Lower lobe of right lung (tissue), 2 donors: ENCODE measurements at regions not wholly inside any gene's neighbourhood (a gene's known extent, or its start where the extent isn't known, plus 50 kb on each side); places are given as distances from the start of the nearest gene placed in this dataset.

ENCODE experiments used
- ATAC-seq, 2 donors: fragments of 200-7000 bp; cut with Tn5 transposase; one replicate each; pipeline ENCODE4 v1.9.1; 2020 to 2022; ENCODE audit warnings: mild to moderate bottlenecking in 2 of 2, moderate library complexity in 2 of 2
- DNase-seq: peaks from one replicate; pipeline ENCODE4 v3.0.0-alpha.2; 2020
- H3K27ac ChIP-seq: fragments of 200-600 bp; one replicate; pipeline ENCODE4 v1.8.0; 2022
- H3K27me3 ChIP-seq: fragments of 200-600 bp; one replicate; pipeline ENCODE4 v1.8.0; 2022; ENCODE audit warnings: low read depth
- H3K36me3 ChIP-seq: fragments of 200-600 bp; one replicate; pipeline ENCODE4 v1.8.0; 2022; ENCODE audit warnings: mild to moderate bottlenecking
- H3K4me1 ChIP-seq: fragments of 200-600 bp; one replicate; pipeline ENCODE4 v1.8.0; 2022
- H3K4me3 ChIP-seq: fragments of 200-600 bp; one replicate; pipeline ENCODE4 v1.8.0; 2022; ENCODE audit warnings: mild to moderate bottlenecking
- H3K9me3 ChIP-seq: fragments of 200-600 bp; one replicate; pipeline ENCODE4 v1.8.0; 2022
- intact Hi-C: fragments of 100-400 bp; cut with DNase I; formaldehyde crosslinking; loops from one replicate; pipeline ENCODE4 v1.11.0; 2022
- TF ChIP-seq, protein P1 (sequence below): fragments of 200-600 bp; IDR thresholded peaks from one replicate; pipeline ENCODE4 v1.8.0; 2022; ENCODE audit warnings: antibody characterized with exemption, mild to moderate bottlenecking
- donor health status: DM: no; HTN: yes; CAD: no; lungs with severe emphysema.

- intact Hi-C loops = no loop called here
- DNase-seq (no peak), ATAC-seq (no peak)
- Histone ChIP-seq H3K27ac (no peak overlapping the region), H3K4me1 (no peaks in the 10 kb centered on the region), H3K36me3 (no peaks in the 10 kb centered on the region), H3K27me3 (no peaks in the 10 kb centered on the region), H3K9me3 (no peaks in the 10 kb centered on the region), H3K4me3 (no peak overlapping the region)
- TF ChIP-seq, protein P1, sequence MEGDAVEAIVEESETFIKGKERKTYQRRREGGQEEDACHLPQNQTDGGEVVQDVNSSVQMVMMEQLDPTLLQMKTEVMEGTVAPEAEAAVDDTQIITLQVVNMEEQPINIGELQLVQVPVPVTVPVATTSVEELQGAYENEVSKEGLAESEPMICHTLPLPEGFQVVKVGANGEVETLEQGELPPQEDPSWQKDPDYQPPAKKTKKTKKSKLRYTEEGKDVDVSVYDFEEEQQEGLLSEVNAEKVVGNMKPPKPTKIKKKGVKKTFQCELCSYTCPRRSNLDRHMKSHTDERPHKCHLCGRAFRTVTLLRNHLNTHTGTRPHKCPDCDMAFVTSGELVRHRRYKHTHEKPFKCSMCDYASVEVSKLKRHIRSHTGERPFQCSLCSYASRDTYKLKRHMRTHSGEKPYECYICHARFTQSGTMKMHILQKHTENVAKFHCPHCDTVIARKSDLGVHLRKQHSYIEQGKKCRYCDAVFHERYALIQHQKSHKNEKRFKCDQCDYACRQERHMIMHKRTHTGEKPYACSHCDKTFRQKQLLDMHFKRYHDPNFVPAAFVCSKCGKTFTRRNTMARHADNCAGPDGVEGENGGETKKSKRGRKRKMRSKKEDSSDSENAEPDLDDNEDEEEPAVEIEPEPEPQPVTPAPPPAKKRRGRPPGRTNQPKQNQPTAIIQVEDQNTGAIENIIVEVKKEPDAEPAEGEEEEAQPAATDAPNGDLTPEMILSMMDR = no peak
Measured at GRCh38 chr5:153893817-153894216, 144.9 kb downstream of the FAM114A2 start.

DNA sequence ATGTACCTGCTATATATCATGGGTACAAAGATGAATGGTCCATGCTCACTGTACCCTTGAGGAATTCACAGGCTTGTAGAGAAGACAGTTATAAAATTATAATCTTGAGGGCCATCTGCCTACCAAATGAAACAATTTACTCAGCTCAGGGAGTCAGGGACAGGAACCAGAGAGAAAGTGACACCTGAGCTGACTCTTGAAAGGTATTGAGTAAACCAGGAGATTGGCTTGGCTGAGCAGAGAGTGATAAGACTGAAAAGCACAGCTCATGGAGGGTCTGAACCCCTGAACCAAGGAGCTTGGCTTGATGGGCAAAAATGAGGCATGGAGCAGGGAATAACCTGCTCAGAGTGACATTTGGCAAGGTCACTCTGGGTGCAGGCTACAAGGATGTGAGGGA, 147.3 kb downstream of the FAM114A2 start:
- Histone ChIP-seq H3K36me3 (no peaks in the 10 kb centered on the region), H3K9me3 (no peaks in the 10 kb centered on the region), H3K27ac (no peak overlapping the region), H3K4me3 (no peak overlapping the region), H3K4me1 (no peaks in the 10 kb centered on the region), H3K27me3 (no peaks in the 10 kb centered on the region)
- DNase-seq = no peak
- intact Hi-C loops = no loop called here
- TF ChIP-seq, protein P1 = no peak
- no peak for ATAC-seq

DNA sequence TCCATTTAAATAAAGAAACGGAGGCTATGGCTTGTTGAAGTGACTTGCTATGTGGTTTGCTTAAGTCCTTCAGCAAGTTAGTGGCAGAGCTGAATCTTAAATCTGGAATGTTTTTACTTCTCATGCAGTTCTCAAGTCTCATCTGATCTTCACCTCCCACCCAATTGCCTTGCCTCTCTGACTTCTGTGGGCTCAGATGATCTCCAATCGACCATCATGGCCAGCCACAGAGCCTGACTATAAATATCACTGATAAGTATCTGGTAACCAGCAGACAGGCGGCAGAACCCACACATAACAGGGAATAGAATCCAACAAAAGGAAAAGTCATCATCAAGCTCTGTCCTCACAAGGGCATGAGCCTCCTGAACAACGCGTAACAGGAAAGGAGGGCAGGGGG, 149.9 kb downstream of the FAM114A2 start:
- TF ChIP-seq, protein P1 = no peak
- Histone ChIP-seq H3K4me1 (no peaks in the 10 kb centered on the region), H3K9me3 (no peaks in the 10 kb centered on the region), H3K36me3 (no peaks in the 10 kb centered on the region), H3K27me3 (no peaks in the 10 kb centered on the region), H3K27ac (no peak overlapping the region), H3K4me3 (no peak overlapping the region)
- intact Hi-C loops = no loop called here
- ATAC-seq (no peak), DNase-seq (no peak)

GRCh38 chr5:153885141-153885540, 153.6 kb downstream of the FAM114A2 start:
- TF ChIP-seq, protein P1 = no peak
- intact Hi-C loops = no loop called here
- no peak for ATAC-seq
- H3K27ac ChIP-seq = no peak overlapping the region
- DNase-seq = no peak
- no peaks in the 10 kb centered on the region for H3K9me3 ChIP-seq
- no peaks in the 10 kb centered on the region for H3K36me3 ChIP-seq
- no peak overlapping the region for H3K4me3 ChIP-seq
- H3K27me3 ChIP-seq = no peaks in the 10 kb centered on the region
- H3K4me1 ChIP-seq = no peaks in the 10 kb centered on the region

GRCh38 chr5:153884612-153884957, 154.1 kb downstream of the FAM114A2 start:
- TF ChIP-seq, protein P1 = no peak
- H3K4me3 ChIP-seq = no peak overlapping the region
- intact Hi-C loops = no loop called here
- no peaks in the 10 kb centered on the region for H3K36me3 ChIP-seq
- H3K4me1 ChIP-seq = no peaks in the 10 kb centered on the region
- no peaks in the 10 kb centered on the region for H3K9me3 ChIP-seq
- H3K27ac ChIP-seq = no peak overlapping the region
- H3K27me3 ChIP-seq = no peaks in the 10 kb centered on the region
- no peak for DNase-seq
- no peak for ATAC-seq
